HG02870 (cell line): ENCODE measurements at regions not wholly inside any gene's neighbourhood (a gene's known extent, or its start where the extent isn't known, plus 50 kb on each side); places are given as distances from the start of the nearest gene placed in this dataset.
A peak's percentile ranks its signal among the peaks of the same experiment; 100 is the strongest.

Source experiments
- ATAC-seq: cut with Tn5 transposase; IDR thresholded peaks from one replicate; pipeline ENCODE4 v1.9.1; 2021; ENCODE audit warnings: mild to moderate bottlenecking, moderate library complexity; ENCODE audit not compliant: unreplicated experiment

- ATAC-seq = no peak
Measured at GRCh38 chr7:50209461-50210135, 94.9 kb upstream of the IKZF1 start.

- ATAC-seq = no peak
Measured at GRCh38 chr7:50208378-50208982, 96.0 kb upstream of the IKZF1 start.

GRCh38 chr7:50207686-50208255, 96.7 kb upstream of the IKZF1 start:
- no peak for ATAC-seq

- ATAC-seq = no peak
Measured at GRCh38 chr7:50207251-50207564, 97.3 kb upstream of the IKZF1 start.

- no peak for ATAC-seq
Measured at GRCh38 chr7:50206453-50207250, 97.9 kb upstream of the IKZF1 start.

- no peak for ATAC-seq
Measured at GRCh38 chr7:50205011-50205410, 99.5 kb upstream of the IKZF1 start.

- ATAC-seq = no peak
Measured at GRCh38 chr7:50204581-50204980, 99.9 kb upstream of the IKZF1 start.

- ATAC-seq = no peak
Measured at GRCh38 chr7:50203521-50203920, 101.0 kb upstream of the IKZF1 start.

- ATAC-seq = no peak
Measured at GRCh38 chr7:50202052-50202555, 102.4 kb upstream of the IKZF1 start.

- no peak for ATAC-seq
Measured at GRCh38 chr7:50199824-50200223, 104.7 kb upstream of the IKZF1 start.

- ATAC-seq = peak; percentile 84
Measured at GRCh38 chr7:50197549-50197948, 104.5 kb upstream of the ZPBP start.

- no peak for ATAC-seq
Measured at GRCh38 chr7:50196719-50197118, 103.7 kb upstream of the ZPBP start.

GRCh38 chr7:50190776-50191175, 97.7 kb upstream of the ZPBP start:
- no peak for ATAC-seq

GRCh38 chr7:50189371-50189770, 96.3 kb upstream of the ZPBP start:
- ATAC-seq = no peak

GRCh38 chr7:50185951-50186682, 93.1 kb upstream of the ZPBP start:
- ATAC-seq = no peak

- no peak for ATAC-seq
Measured at GRCh38 chr7:50185208-50185607, 92.2 kb upstream of the ZPBP start.

- no peak for ATAC-seq
Measured at GRCh38 chr7:50184271-50184990, 91.4 kb upstream of the ZPBP start.

- no peak for ATAC-seq
Measured at GRCh38 chr7:50182759-50183158, 89.7 kb upstream of the ZPBP start.

- no peak for ATAC-seq
Measured at GRCh38 chr7:50181081-50181480, 88.0 kb upstream of the ZPBP start.

- no peak for ATAC-seq
Measured at GRCh38 chr7:50178166-50178565, 85.1 kb upstream of the ZPBP start.
